Gastroesophageal sphincter (tissue), 4 donors: ENCODE measurements at regions not wholly inside any gene's neighbourhood (a gene's known extent, or its start where the extent isn't known, plus 50 kb on each side); places are given as distances from the start of the nearest gene placed in this dataset.

Source experiments
- ATAC-seq: fragments of 150-250 bp; one replicate; pipeline ENCODE4 v1.9.1; 2016; ENCODE audit warnings: mild to moderate bottlenecking, moderate library complexity
- H3K27ac ChIP-seq, 4 donors: fragments of 200-600 bp; sonication (generic) in 3 of 4; 1 replicate in 3 of 4; 2 replicates in 1 of 4; pipeline ENCODE4 v1.5.1; 2016 to 2019
- H3K27me3 ChIP-seq: fragments of 200-600 bp; sonication (generic); one replicate; pipeline ENCODE4 v1.5.1; 2019
- H3K36me3 ChIP-seq, 2 donors: fragments of 200-600 bp; sonication (generic); one replicate each; pipeline ENCODE4 v1.5.1; 2019; ENCODE audit warnings: control low read depth in 1 of 2
- H3K4me1 ChIP-seq, 3 donors: fragments of 200-600 bp; sonication (generic); 1 replicate in 2 of 3; 2 replicates in 1 of 3; pipeline ENCODE4 v1.5.1; 2016 to 2019; ENCODE audit warnings: control low read depth in 2 of 3
- H3K4me3 ChIP-seq, 2 donors: fragments of 200-600 bp; sonication (generic); one replicate each; pipeline ENCODE4 v1.5.1; 2019; ENCODE audit warnings: mild to moderate bottlenecking in 1 of 2, moderate library complexity in 1 of 2
- H3K9me3 ChIP-seq, 3 donors: fragments of 200-600 bp; sonication (generic); one replicate each; pipeline ENCODE4 v1.5.1; 2017 to 2019; ENCODE audit warnings: control low read depth in 2 of 3
- EP300 ChIP-seq: sonication (generic); formaldehyde crosslinking; IDR thresholded peaks from one replicate; pipeline ENCODE4 v1.6.1; 2017; ENCODE audit warnings: antibody characterized with exemption, mild to moderate bottlenecking
- POLR2A ChIP-seq, 2 donors: fragments of 450-650 bp; IDR thresholded peaks; one replicate each; pipeline ENCODE4 v1.6.1; 2017; ENCODE audit warnings: antibody characterized with exemption in 2 of 2, mild to moderate bottlenecking in 2 of 2, moderate library complexity in 1 of 2
- POLR2AphosphoS5 ChIP-seq: sonication (generic); formaldehyde crosslinking; IDR thresholded peaks from one replicate; pipeline ENCODE4 v1.6.1; 2017; ENCODE audit warnings: antibody characterized with exemption
- WGBS, 2 donors: methylation state at CpG; one replicate each; pipeline ENCODE4 v1.1.5; 2018; ENCODE audit warnings: low coverage in 1 of 2; 5-methylcytosine and 5-hydroxymethylcytosine counted together
- TF ChIP-seq, protein P1 (sequence below), 4 experiments: fragments of 200-600 bp in 2 of 4; fragments of 450-650 bp in 2 of 4; sonication (generic) in 1 of 4; IDR thresholded peaks; one replicate each; pipeline ENCODE4 v1.5.1; 2017 to 2019; ENCODE audit warnings: antibody characterized with exemption in 4 of 4, mild to moderate bottlenecking in 2 of 4, moderate library complexity in 2 of 4

DNA sequence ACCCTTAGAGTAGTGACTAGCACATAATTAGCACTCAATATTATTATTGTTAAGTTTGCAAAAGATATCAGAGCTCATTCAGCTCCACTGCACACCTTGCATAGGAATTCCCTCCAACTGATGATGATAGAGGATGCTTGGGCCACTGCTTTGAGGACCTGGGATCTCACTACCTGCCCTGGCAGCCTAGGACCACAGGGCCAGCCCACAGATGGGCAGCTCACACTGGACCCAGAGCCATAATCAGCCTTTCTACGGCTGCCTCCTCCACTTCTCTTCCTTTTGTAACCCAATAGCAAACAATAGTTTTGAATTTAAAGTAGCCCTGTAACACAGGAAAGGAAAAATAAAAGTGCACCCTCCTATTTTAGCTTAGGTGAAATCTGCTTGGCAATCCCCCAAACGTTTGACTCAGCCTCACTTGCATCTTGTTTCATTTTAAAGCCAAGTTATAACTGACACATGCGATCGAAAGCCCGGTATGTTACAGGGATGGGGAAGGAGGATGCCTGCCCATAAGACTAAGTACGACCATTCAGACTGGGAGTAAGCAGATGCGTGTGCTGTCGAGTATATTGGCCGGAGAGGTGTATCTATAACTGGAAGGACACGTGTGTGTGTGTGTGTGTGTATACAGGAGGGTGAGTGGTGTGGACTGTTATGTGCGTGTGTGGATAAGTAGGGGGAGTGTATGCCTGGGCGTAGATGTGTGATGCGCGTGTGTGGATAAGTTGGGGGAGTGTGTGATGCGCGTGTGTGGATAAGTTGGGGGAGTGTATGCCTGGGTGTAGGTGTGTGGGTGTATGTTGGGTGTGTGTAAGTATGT lies 65.9 kb downstream of the CPN2 start:
- Histone ChIP-seq H3K36me3 (no peaks in the 10 kb centered on the region), H3K9me3 (no peaks in the 10 kb centered on the region), H3K4me3 (no peak overlapping the region), H3K27ac (no peak overlapping the region), H3K27me3 (no peaks in the 10 kb centered on the region), H3K4me1 (peaks cover 0 to 31% (median 7%) of the 10 kb centered on the region in 3 donors)
- ATAC-seq, result peak; percentile 22
- 58 to 60% methylated on average over 14 to 16 of the region's 16 CpGs for WGBS, 2 donors
- no peak for TF ChIP-seq EP300
- TF ChIP-seq POLR2A (IDR thresholded peaks at IDR 0.05), result no peak
- no peak for TF ChIP-seq POLR2AphosphoS5
- TF ChIP-seq, protein P1, sequence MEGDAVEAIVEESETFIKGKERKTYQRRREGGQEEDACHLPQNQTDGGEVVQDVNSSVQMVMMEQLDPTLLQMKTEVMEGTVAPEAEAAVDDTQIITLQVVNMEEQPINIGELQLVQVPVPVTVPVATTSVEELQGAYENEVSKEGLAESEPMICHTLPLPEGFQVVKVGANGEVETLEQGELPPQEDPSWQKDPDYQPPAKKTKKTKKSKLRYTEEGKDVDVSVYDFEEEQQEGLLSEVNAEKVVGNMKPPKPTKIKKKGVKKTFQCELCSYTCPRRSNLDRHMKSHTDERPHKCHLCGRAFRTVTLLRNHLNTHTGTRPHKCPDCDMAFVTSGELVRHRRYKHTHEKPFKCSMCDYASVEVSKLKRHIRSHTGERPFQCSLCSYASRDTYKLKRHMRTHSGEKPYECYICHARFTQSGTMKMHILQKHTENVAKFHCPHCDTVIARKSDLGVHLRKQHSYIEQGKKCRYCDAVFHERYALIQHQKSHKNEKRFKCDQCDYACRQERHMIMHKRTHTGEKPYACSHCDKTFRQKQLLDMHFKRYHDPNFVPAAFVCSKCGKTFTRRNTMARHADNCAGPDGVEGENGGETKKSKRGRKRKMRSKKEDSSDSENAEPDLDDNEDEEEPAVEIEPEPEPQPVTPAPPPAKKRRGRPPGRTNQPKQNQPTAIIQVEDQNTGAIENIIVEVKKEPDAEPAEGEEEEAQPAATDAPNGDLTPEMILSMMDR (IDR thresholded peaks at IDR 0.05), result no peak

DNA sequence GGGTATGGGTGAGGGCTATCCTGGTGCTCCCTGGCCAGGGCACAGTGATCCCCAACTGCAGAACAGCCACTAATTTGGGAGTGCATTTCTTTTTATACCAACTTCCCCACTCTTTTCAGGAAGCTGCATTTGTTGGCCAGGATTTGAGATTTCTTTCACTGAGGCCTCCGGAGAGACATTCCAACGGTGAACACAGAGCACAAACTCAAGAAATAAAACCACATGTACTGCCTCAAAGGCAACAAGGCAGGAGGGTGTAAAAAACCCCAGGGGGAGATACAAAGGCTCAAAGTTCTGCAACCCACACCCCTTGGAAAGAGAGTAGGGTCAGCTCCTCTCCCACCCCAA lies 65.3 kb downstream of the CPN2 start:
- H3K36me3 ChIP-seq, result no peaks in the 10 kb centered on the region
- H3K9me3 ChIP-seq, result no peaks in the 10 kb centered on the region
- ATAC-seq, result no peak
- H3K4me1 ChIP-seq, result peaks cover 0 to 26% (median 7%) of the 10 kb centered on the region in 3 donors
- no peak overlapping the region for H3K27ac ChIP-seq
- H3K27me3 ChIP-seq, result no peaks in the 10 kb centered on the region
- 0% methylated on average over 2 of the region's 2 CpGs; no CpG with 5 or more reads in 1 of the 2 donors for WGBS, 2 donors
- TF ChIP-seq POLR2A (IDR thresholded peaks at IDR 0.05) (no peak), POLR2AphosphoS5 (no peak), EP300 (no peak)
- TF ChIP-seq, protein P1 (IDR thresholded peaks at IDR 0.05), result no peak
- H3K4me3 ChIP-seq, result no peak overlapping the region

DNA sequence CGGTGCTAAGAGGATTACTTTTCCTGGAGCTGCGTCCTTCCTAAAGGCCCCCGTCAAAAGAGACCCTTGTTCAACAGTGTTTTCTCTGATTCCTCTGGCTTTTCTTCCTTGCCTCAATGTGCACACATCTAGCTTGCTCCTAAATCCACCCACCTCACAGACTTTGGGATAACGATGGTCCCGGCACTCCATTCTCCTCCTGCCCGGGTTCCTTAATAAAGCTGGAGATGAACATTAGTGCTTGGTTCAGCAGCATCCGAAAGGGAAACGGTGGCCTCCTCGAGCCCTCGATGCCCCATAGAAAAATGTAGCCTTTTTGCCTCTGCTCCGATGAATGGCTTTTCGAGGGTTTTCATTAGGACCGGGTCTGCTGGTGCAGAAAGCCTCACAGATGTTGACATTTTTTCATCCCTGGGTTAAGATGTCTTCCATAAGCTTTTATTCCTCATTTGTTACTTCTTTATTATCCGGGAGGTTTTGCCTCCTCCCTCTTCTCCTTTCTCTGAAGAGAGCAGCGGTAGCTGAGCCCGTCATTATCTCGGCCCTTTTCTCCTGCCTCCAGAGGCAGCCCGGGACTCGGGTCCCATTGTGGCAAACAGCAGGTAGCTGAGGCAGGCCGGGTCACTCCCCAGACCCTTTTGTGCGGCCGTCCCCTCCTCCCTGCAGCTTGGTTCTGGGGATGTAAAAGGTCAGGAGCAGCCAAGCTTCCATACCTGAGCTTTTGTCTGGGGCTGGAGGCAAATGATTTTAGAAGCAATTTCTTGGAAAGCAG lies 64.6 kb downstream of the CPN2 start:
- TF ChIP-seq, protein P1 (IDR thresholded peaks at IDR 0.05), result no peak
- TF ChIP-seq POLR2A (IDR thresholded peaks at IDR 0.05) (no peak), POLR2AphosphoS5 (no peak), EP300 (no peak)
- Histone ChIP-seq H3K27me3 (no peaks in the 10 kb centered on the region), H3K9me3 (no peaks in the 10 kb centered on the region), H3K27ac (no peak overlapping the region), H3K4me3 (no peak overlapping the region), H3K36me3 (no peaks in the 10 kb centered on the region), H3K4me1 (peaks cover 0 to 22% (median 7%) of the 10 kb centered on the region in 3 donors)
- ATAC-seq, result no peak
- WGBS, 2 donors, result 78 to 83% methylated on average over 5 to 10 of the region's 22 CpGs

DNA sequence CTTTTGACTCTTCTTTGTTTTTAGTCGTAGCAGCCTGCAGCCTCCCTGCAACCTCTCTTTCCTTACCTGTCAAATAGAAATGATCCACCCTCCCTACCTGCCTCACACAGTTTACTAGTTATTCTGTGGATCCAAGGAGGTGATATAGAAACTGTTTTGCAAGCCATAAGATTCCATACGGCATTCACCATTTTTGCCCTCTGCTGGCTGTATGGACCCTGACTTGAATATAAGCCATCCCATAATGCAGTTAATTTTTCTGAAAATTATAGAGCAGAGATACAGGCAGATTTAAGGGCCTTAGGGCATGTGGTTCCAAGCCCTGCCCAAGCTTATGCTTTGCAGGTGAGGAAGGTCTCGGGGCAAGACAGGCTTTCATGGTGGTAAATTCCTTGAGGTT lies 63.8 kb downstream of the CPN2 start:
- Histone ChIP-seq H3K36me3 (no peaks in the 10 kb centered on the region), H3K4me1 (peaks cover 0 to 21% (median 7%) of the 10 kb centered on the region in 3 donors), H3K27me3 (no peaks in the 10 kb centered on the region), H3K4me3 (no peak overlapping the region), H3K9me3 (no peaks in the 10 kb centered on the region), H3K27ac (no peak overlapping the region)
- TF ChIP-seq EP300 (no peak), POLR2A (IDR thresholded peaks at IDR 0.05) (no peak), POLR2AphosphoS5 (no peak)
- TF ChIP-seq, protein P1 (IDR thresholded peaks at IDR 0.05), result no peak
- no peak for ATAC-seq
- WGBS, 2 donors, result 87 to 94% methylated on average over 2 to 3 of the region's 3 CpGs
